Astrocyte (in vitro differentiated cells and primary cell): ENCODE measurements at regions not wholly inside any gene's neighbourhood (a gene's known extent, or its start where the extent isn't known, plus 50 kb on each side); places are given as distances from the start of the nearest gene placed in this dataset.

ENCODE experiments used
- DNase-seq: peaks from one replicate; pipeline ENCODE4 v3.0.0-alpha.2; 2010; ENCODE audit warnings: low read depth
- FAIRE-seq: peaks from 2 replicates; lab custom pipeline; 2011; peaks lifted over from hg19 to GRCh38; lab: Jason Lieb, UNC
- H2AFZ ChIP-seq: 2 replicates; pipeline ENCODE4 v1.6.0; 2012; ENCODE audit warnings: low read depth, low read length, inconsistent platforms
- H3K27ac ChIP-seq: 2 replicates; pipeline ENCODE4 v1.5.1; 2011; ENCODE audit warnings: low read depth, low read length, inconsistent platforms
- H3K27me3 ChIP-seq: 2 replicates; pipeline ENCODE4 v1.6.0; 2011; ENCODE audit warnings: low read length, inconsistent platforms; ENCODE audit not compliant: insufficient read depth
- H3K36me3 ChIP-seq: 2 replicates; pipeline ENCODE4 v1.5.1; 2011; ENCODE audit warnings: low read length, inconsistent platforms; ENCODE audit not compliant: insufficient read depth
- H3K4me1 ChIP-seq: 2 replicates; pipeline ENCODE4 v1.5.1; 2011; ENCODE audit warnings: low read length, inconsistent platforms; ENCODE audit not compliant: insufficient read depth
- H3K4me2 ChIP-seq: 2 replicates; pipeline ENCODE4 v1.6.0; 2012; ENCODE audit warnings: low read length, inconsistent platforms
- H3K4me3 ChIP-seq: 2 replicates; pipeline ENCODE4 v1.5.1; 2011; ENCODE audit warnings: low read depth, mild to moderate bottlenecking, low read length, inconsistent platforms; ENCODE audit not compliant: insufficient read depth
- H3K79me2 ChIP-seq: 2 replicates; pipeline ENCODE4 v1.6.0; 2012; ENCODE audit warnings: mild to moderate bottlenecking, low read length, inconsistent platforms; ENCODE audit not compliant: insufficient read depth
- H3K9ac ChIP-seq: 2 replicates; pipeline ENCODE4 v1.6.0; 2012; ENCODE audit warnings: mild to moderate bottlenecking, low read length, inconsistent platforms
- H3K9me3 ChIP-seq: 2 replicates; pipeline ENCODE4 v1.5.1; 2012; ENCODE audit warnings: low read depth, mild to moderate bottlenecking, low read length, inconsistent platforms; ENCODE audit not compliant: insufficient read depth
- H4K20me1 ChIP-seq: 2 replicates; pipeline ENCODE4 v1.6.0; 2012; ENCODE audit warnings: low read length, inconsistent platforms; ENCODE audit not compliant: insufficient read depth
- H3K27ac Mint-ChIP-seq: one replicate; pipeline ENCODE4 v1.8.0; 2021; ENCODE audit warnings: mild to moderate bottlenecking, mixed read lengths; ENCODE audit not compliant: unreplicated experiment
- H3K27me3 Mint-ChIP-seq: one replicate; pipeline ENCODE4 v1.8.0; 2021; ENCODE audit warnings: low read depth, mixed read lengths; ENCODE audit not compliant: unreplicated experiment
- H3K36me3 Mint-ChIP-seq: one replicate; pipeline ENCODE4 v1.8.0; 2021; ENCODE audit warnings: low read depth, mixed read lengths; ENCODE audit not compliant: unreplicated experiment
- H3K4me1 Mint-ChIP-seq: one replicate; pipeline ENCODE4 v1.8.0; 2021; ENCODE audit warnings: low read depth, mixed read lengths; ENCODE audit not compliant: unreplicated experiment
- H3K4me3 Mint-ChIP-seq: one replicate; pipeline ENCODE4 v1.8.0; 2021; ENCODE audit warnings: mild to moderate bottlenecking, moderate library complexity, mixed read lengths; ENCODE audit not compliant: unreplicated experiment
- H3K9me3 Mint-ChIP-seq: one replicate; pipeline ENCODE4 v1.8.0; 2021; ENCODE audit warnings: mild to moderate bottlenecking, mixed read lengths; ENCODE audit not compliant: unreplicated experiment
- EZH2 ChIP-seq: IDR thresholded peaks from 2 replicates; pipeline ENCODE4 v1.6.1; 2012; ENCODE audit warnings: mild to moderate bottlenecking, low read length, inconsistent platforms; ENCODE audit not compliant: insufficient read depth
- TF ChIP-seq, protein P1 (sequence below): IDR thresholded peaks from 2 replicates; pipeline ENCODE4 v1.5.1; 2011; ENCODE audit warnings: low read depth, mild to moderate bottlenecking, inconsistent platforms, low read length, moderate library complexity; ENCODE audit not compliant: insufficient read depth

DNA sequence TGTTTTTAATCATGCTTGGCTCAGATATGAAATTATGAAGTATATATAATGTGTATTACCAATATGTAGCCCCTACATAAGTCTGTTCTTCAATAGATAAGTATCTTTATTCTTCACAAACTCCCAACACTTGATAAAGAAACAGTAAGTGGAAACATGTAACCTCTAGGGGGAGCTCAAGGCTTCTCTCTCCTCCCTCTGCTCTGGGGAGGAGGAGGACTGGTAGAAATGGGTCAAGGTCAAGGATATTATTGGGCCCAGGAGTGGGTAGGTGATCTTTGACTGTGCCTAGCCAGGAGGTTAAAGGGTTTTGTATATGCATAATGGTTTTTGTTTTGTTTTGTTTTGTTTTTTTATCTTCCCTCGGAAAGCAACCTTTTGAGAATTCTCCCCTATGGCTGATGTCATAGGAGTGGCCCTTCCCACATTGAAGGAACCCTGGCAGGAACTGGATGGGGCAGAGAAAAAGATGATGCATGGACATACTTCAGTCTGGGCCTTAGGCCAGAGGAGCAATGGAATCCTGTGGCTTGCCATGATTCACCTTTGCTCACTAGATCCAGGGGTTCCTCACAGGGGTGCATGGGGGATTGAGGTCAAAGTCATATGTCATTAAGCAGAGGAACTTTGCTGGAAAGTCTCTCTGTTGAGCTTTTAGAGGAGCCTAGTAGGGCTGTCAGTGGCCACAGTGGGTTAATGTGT is 460.3 kb downstream of the MID1IP1 start:
- Histone ChIP-seq H2AFZ (no peak overlapping the region), H3K4me3 (no peak overlapping the region), H3K4me2 (peak overlapping the region; percentile 42), H3K9me3 (no peaks in the 10 kb centered on the region), H3K9ac (no peak overlapping the region), H4K20me1 (no peaks in the 10 kb centered on the region), H3K27me3 (no peaks in the 10 kb centered on the region), H3K36me3 (no peaks in the 10 kb centered on the region), H3K79me2 (no peaks in the 10 kb centered on the region), H3K4me1 (peaks cover 12% of the 10 kb centered on the region), H3K27ac (peak overlapping the region; percentile 52)
- H3K4me1 Mint-ChIP-seq = peaks cover 9% of the 10 kb centered on the region
- peak; percentile 100 for FAIRE-seq
- TF ChIP-seq, protein P1, sequence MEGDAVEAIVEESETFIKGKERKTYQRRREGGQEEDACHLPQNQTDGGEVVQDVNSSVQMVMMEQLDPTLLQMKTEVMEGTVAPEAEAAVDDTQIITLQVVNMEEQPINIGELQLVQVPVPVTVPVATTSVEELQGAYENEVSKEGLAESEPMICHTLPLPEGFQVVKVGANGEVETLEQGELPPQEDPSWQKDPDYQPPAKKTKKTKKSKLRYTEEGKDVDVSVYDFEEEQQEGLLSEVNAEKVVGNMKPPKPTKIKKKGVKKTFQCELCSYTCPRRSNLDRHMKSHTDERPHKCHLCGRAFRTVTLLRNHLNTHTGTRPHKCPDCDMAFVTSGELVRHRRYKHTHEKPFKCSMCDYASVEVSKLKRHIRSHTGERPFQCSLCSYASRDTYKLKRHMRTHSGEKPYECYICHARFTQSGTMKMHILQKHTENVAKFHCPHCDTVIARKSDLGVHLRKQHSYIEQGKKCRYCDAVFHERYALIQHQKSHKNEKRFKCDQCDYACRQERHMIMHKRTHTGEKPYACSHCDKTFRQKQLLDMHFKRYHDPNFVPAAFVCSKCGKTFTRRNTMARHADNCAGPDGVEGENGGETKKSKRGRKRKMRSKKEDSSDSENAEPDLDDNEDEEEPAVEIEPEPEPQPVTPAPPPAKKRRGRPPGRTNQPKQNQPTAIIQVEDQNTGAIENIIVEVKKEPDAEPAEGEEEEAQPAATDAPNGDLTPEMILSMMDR = peak; percentile 34
- TF ChIP-seq EZH2 = no peak
- H3K9me3 Mint-ChIP-seq = peaks cover 4% of the 10 kb centered on the region
- H3K27me3 Mint-ChIP-seq = peaks cover 16% of the 10 kb centered on the region
- no peak overlapping the region for H3K27ac Mint-ChIP-seq
- H3K4me3 Mint-ChIP-seq = no peak overlapping the region
- DNase-seq = peak; percentile 63
- no peaks in the 10 kb centered on the region for H3K36me3 Mint-ChIP-seq

DNA sequence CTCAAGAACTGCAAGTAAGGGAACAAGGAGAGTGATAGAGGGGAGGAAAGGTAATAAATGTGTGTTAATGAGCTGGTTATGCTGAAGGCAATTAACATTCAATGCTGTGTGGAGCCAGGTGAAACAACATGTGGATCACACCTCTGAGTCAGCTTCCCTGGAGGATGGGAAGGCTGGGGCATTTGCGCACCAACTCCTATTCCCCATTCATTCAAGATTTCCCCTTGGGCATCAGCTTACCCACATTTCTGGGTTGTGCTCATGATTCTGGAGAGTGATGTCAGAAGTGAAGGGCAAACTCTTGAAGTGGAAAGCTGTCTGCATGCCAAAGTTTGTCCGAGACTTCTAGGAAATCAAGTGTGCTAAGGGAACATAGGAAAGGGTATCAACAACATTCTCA is 461.4 kb downstream of the MID1IP1 start:
- Mint-ChIP-seq H3K9me3 (peaks cover 4% of the 10 kb centered on the region), H3K4me1 (peaks cover 9% of the 10 kb centered on the region), H3K27me3 (peaks cover 18% of the 10 kb centered on the region), H3K36me3 (no peaks in the 10 kb centered on the region), H3K4me3 (no peak overlapping the region), H3K27ac (no peak overlapping the region)
- no peak overlapping the region for H3K4me3 ChIP-seq
- DNase-seq = no peak
- H3K36me3 ChIP-seq = no peaks in the 10 kb centered on the region
- no peak for FAIRE-seq
- no peaks in the 10 kb centered on the region for H3K79me2 ChIP-seq
- no peak overlapping the region for H3K4me2 ChIP-seq
- TF ChIP-seq EZH2 = no peak
- TF ChIP-seq, protein P1 = no peak
- H3K27me3 ChIP-seq = no peaks in the 10 kb centered on the region
- peaks cover 12% of the 10 kb centered on the region for H3K4me1 ChIP-seq
- no peaks in the 10 kb centered on the region for H4K20me1 ChIP-seq
- H3K9ac ChIP-seq = no peak overlapping the region
- no peaks in the 10 kb centered on the region for H3K9me3 ChIP-seq
- no peak overlapping the region for H2AFZ ChIP-seq
- no peak overlapping the region for H3K27ac ChIP-seq

DNA sequence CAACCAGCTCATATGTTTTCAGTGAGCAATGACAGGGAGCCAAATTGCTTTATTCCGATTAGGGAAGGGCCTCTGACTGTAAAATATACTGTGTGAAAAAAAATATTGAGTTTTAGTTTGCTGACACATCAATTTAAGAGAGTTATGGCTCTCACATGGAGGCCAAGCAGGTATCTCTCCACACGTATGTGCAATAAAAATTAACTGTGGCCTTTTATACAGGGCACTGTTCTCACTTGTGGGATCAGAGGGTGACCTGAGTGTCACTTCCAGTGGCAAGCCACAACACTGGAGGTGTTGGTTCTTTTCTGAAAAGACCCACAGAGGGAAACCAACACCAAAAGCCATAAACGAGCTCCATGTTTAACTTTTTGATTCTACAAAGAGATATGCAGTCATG is 462.8 kb downstream of the MID1IP1 start:
- FAIRE-seq (peak; percentile 87), DNase-seq (no peak)
- Mint-ChIP-seq H3K9me3 (peaks cover 4% of the 10 kb centered on the region), H3K4me3 (no peak overlapping the region), H3K27me3 (peaks cover 25% of the 10 kb centered on the region), H3K4me1 (peaks cover 9% of the 10 kb centered on the region), H3K27ac (no peak overlapping the region), H3K36me3 (no peaks in the 10 kb centered on the region)
- H3K36me3 ChIP-seq = no peaks in the 10 kb centered on the region
- H3K79me2 ChIP-seq = no peaks in the 10 kb centered on the region
- H4K20me1 ChIP-seq = no peaks in the 10 kb centered on the region
- no peak overlapping the region for H3K4me2 ChIP-seq
- H3K27ac ChIP-seq = no peak overlapping the region
- H2AFZ ChIP-seq = no peak overlapping the region
- no peaks in the 10 kb centered on the region for H3K27me3 ChIP-seq
- no peak overlapping the region for H3K9ac ChIP-seq
- no peak overlapping the region for H3K4me3 ChIP-seq
- H3K4me1 ChIP-seq = peaks cover 12% of the 10 kb centered on the region
- H3K9me3 ChIP-seq = no peaks in the 10 kb centered on the region
- no peak for TF ChIP-seq EZH2
- TF ChIP-seq, protein P1 = no peak
